GM21717 (cell line): ENCODE measurements at regions not wholly inside any gene's neighbourhood (a gene's known extent, or its start where the extent isn't known, plus 50 kb on each side); places are given as distances from the start of the nearest gene placed in this dataset.

Experiments
- ATAC-seq: cut with Tn5 transposase; IDR thresholded peaks from one replicate; pipeline ENCODE4 v1.9.1; 2021; ENCODE audit warnings: mild to moderate bottlenecking, moderate library complexity; ENCODE audit not compliant: unreplicated experiment

- ATAC-seq, result no peak
Measured at GRCh38 chr20:7589164-7589563, 351.1 kb downstream of the HAO1 start.

- no peak for ATAC-seq
Measured at GRCh38 chr20:7596541-7596940, 343.7 kb downstream of the HAO1 start.

- no peak for ATAC-seq
Measured at GRCh38 chr20:7601431-7601830, 338.8 kb downstream of the HAO1 start.

GRCh38 chr20:7606941-7607340, 333.3 kb downstream of the HAO1 start:
- ATAC-seq, result no peak

- no peak for ATAC-seq
Measured at GRCh38 chr20:7608250-7608649, 332.0 kb downstream of the HAO1 start.

- ATAC-seq, result no peak
Measured at GRCh38 chr20:7609251-7609650, 331.0 kb downstream of the HAO1 start.

- no peak for ATAC-seq
Measured at GRCh38 chr20:7610681-7611080, 329.6 kb downstream of the HAO1 start.

GRCh38 chr20:7617797-7618196, 322.5 kb downstream of the HAO1 start:
- no peak for ATAC-seq

GRCh38 chr20:7622399-7622961, 317.8 kb downstream of the HAO1 start:
- ATAC-seq, result no peak

- ATAC-seq, result no peak
Measured at GRCh38 chr20:7624886-7625285, 315.4 kb downstream of the HAO1 start.

- no peak for ATAC-seq
Measured at GRCh38 chr20:7627734-7628663, 312.3 kb downstream of the HAO1 start.

- no peak for ATAC-seq
Measured at GRCh38 chr20:7629880-7630279, 310.4 kb downstream of the HAO1 start.

- no peak for ATAC-seq
Measured at GRCh38 chr20:7637184-7637583, 303.1 kb downstream of the HAO1 start.

- no peak for ATAC-seq
Measured at GRCh38 chr20:7650086-7650879, 290.0 kb downstream of the HAO1 start.

- no peak for ATAC-seq
Measured at GRCh38 chr20:7654231-7654630, 286.0 kb downstream of the HAO1 start.

- ATAC-seq, result no peak
Measured at GRCh38 chr20:7656687-7657467, 283.4 kb downstream of the HAO1 start.

GRCh38 chr20:7657569-7657968, 282.7 kb downstream of the HAO1 start:
- no peak for ATAC-seq

GRCh38 chr20:7660165-7660564, 280.1 kb downstream of the HAO1 start:
- ATAC-seq, result no peak

GRCh38 chr20:7665376-7665775, 274.9 kb downstream of the HAO1 start:
- no peak for ATAC-seq

- ATAC-seq, result no peak
Measured at GRCh38 chr20:7667194-7667593, 273.1 kb downstream of the HAO1 start.

- ATAC-seq, result no peak
Measured at GRCh38 chr20:7672571-7672970, 267.7 kb downstream of the HAO1 start.
